HFF-Myc (cell line): ENCODE measurements at regions not wholly inside any gene's neighbourhood (a gene's known extent, or its start where the extent isn't known, plus 50 kb on each side); places are given as distances from the start of the nearest gene placed in this dataset.

Experiments
- DNase-seq: peaks from one replicate; pipeline ENCODE4 v3.0.0-alpha.2; 2011; ENCODE audit warnings: low read depth; ENCODE audit errors: extremely low read depth
- H3K4me3 ChIP-seq: replicated peaks from 2 replicates; pipeline ENCODE4 v1.5.1; 2011; ENCODE audit warnings: low read depth, mild to moderate bottlenecking, control low read depth, low read length
- TF ChIP-seq, protein P1 (sequence below): IDR thresholded peaks from 2 replicates; pipeline ENCODE4 v1.5.1; 2012; ENCODE audit warnings: mild to moderate bottlenecking, low read depth, low read length, control low read depth; ENCODE audit errors: missing control alignments

DNA sequence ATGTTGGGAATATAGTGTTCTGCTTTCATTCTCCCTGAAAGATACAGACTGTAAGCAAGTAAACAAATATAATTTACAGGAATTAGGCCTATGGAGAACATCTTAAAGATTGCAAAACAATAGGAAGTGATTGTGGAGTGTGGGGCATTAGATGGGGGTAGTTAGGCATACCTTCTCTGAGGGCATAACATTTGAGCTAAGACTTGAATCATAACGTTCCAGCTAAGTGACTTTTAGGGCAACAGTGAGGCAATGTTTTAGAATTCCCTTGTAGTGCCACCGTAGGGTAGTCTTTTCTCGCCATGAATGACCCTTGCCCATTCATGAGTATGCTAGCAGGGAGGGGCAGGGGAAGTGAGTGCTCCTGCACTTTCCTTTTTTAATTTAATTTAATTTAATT, 173.3 kb downstream of the SPATA31D1 start:
- H3K4me3 ChIP-seq = no peak overlapping the region
- TF ChIP-seq, protein P1, sequence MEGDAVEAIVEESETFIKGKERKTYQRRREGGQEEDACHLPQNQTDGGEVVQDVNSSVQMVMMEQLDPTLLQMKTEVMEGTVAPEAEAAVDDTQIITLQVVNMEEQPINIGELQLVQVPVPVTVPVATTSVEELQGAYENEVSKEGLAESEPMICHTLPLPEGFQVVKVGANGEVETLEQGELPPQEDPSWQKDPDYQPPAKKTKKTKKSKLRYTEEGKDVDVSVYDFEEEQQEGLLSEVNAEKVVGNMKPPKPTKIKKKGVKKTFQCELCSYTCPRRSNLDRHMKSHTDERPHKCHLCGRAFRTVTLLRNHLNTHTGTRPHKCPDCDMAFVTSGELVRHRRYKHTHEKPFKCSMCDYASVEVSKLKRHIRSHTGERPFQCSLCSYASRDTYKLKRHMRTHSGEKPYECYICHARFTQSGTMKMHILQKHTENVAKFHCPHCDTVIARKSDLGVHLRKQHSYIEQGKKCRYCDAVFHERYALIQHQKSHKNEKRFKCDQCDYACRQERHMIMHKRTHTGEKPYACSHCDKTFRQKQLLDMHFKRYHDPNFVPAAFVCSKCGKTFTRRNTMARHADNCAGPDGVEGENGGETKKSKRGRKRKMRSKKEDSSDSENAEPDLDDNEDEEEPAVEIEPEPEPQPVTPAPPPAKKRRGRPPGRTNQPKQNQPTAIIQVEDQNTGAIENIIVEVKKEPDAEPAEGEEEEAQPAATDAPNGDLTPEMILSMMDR = no peak
- no peak for DNase-seq

DNA sequence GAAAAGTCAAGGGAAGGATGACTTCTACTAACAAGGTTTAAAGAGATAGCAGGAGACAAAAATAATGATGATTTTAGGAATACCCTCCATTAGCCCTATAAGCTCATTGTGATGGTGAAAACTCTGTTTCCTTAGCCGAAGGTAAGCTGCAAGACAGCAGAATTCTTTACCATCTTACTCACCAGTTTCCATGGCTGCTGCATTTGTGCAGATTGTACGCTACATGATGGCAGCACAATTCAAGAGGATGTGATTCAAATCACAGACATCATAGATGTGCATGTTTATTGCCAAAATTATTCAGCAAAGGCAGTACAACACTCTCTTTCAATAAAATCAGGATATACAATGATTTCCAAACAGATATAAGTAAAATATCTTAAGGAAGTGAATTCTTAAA, 175.6 kb downstream of the SPATA31D1 start:
- DNase-seq = no peak
- TF ChIP-seq, protein P1 = no peak

DNA sequence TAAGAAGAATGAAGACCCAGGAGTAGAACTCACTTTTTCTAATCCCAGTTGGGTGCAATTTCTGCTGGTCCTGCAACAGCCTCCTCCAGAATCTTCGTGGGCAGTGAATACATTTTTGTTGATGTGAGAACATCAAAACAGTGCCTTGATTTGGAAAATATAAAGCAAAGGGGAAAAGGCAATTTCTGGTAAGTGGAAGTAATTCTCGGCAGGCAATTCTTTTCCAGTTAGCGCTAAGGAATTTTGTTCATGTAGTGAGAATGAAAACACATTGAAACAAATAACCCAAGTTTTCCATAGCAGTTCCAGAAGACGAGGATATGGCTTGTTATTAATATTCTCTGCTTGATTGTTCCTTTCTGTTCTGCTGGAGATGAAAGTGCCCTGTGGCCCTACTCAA, 178.7 kb downstream of the SPATA31D1 start:
- H3K4me3 ChIP-seq = no peak overlapping the region
- no peak for DNase-seq
- TF ChIP-seq, protein P1 = no peak

More for the DNA sequence above, 175.6 kb downstream of the SPATA31D1 start:
- no peak overlapping the region for H3K4me3 ChIP-seq

DNA sequence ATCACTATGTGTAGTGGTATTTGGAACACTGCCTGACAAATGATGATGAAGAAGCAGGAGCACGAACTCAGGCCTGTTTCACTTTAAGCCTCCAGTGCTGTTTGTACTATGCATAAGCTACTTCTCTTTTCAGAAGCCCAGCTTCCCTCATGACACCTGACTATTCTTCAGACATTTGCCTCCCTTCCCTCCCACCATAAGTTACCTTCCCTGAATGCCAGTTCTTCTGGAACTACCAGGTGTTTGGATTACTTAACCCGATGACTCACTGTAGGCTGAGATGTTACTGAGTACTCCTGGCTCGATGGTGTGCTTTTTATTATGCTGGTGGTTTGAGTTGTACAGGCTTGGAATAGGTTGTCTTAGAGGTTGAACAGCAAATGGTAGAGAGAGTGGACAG, 180.0 kb downstream of the SPATA31D1 start:
- no peak overlapping the region for H3K4me3 ChIP-seq
- TF ChIP-seq, protein P1 = no peak
- no peak for DNase-seq

DNA sequence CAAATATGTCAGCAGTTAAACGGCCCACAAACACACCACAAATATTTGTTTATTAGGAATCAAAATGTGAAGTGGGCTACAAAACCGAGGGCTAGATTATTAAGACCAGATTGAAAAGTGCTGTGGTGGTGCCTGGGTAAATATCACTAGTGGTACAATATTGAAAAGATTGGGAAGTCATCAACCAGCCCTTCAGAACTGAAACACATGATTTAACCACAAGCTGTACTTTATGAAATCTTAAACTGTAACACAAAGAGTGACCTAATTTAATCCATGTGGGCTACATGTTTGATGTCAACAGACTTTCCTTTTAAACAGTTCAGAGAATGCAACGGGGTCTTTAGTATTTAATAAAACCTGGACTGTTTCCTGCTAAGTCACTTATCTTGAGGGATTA, 182.3 kb downstream of the SPATA31D1 start:
- TF ChIP-seq, protein P1 = no peak
- H3K4me3 ChIP-seq = no peak overlapping the region
- DNase-seq = peak; percentile 71

DNA sequence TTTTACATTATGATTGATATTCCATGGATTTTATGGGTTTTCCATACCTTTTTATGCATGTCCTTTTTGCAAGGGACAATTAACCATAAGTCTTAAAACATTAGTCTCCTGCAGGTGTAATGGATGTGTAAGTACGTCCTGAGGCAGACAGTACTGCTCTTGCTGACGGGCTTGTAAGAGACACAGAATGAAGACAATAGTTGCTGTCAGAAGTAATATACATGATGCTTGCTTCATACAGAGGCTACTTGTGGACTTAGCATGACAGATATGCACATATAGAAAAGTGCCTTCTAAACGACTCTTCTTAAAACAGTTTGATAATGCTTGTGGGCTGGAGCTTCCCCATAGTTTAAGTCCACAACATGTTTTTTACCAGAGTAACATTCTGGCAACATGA, 182.7 kb downstream of the SPATA31D1 start:
- no peak for DNase-seq
- no peak overlapping the region for H3K4me3 ChIP-seq
- TF ChIP-seq, protein P1 = no peak

DNA sequence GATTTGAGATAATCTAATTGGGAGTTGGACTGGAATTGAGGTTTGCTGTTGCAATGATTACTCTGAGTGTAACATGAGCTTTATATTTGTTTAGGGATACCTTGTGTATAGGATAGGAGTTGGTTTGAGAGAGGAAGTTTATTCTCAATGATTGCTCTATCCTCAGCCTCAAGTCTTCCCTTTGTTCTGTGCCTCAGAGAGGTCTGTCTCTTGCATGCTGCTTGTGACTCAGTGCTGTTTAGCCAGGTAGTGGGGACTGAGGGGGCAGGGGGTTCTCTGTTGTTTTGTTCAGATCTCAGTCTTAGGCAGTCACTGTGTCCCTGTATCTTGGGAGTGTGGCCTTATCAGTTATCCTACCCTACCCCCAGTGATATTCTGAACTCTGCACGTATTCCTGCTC, 192.1 kb downstream of the SPATA31D1 start:
- TF ChIP-seq, protein P1 = no peak
- DNase-seq = no peak
- H3K4me3 ChIP-seq = no peak overlapping the region
